H9 (cell line): ENCODE measurements at regions not wholly inside any gene's neighbourhood (a gene's known extent, or its start where the extent isn't known, plus 50 kb on each side); places are given as distances from the start of the nearest gene placed in this dataset.

ENCODE experiments used
- DNase-seq: peaks from one replicate; pipeline ENCODE4 v3.0.0-alpha.2; 2017
- H2AFZ ChIP-seq: one replicate; pipeline ENCODE4 v1.6.1; 2013; ENCODE audit warnings: mild to moderate bottlenecking, low read length, control low read depth, moderate library complexity
- H2AK5ac ChIP-seq: 2 replicates; pipeline ENCODE4 v1.6.1; 2013; ENCODE audit warnings: low read length, control low read depth, mixed read lengths; ENCODE audit not compliant: insufficient read length
- H2BK120ac ChIP-seq: one replicate; pipeline ENCODE4 v1.6.1; 2013; ENCODE audit warnings: low read depth, mild to moderate bottlenecking, low read length, control low read depth, inconsistent platforms; ENCODE audit not compliant: poor library complexity, severe bottlenecking
- H2BK12ac ChIP-seq: 2 replicates; pipeline ENCODE4 v1.6.1; 2013; ENCODE audit warnings: low read length, control low read depth, mixed read lengths, low read depth; ENCODE audit not compliant: insufficient read length
- H2BK15ac ChIP-seq: 2 replicates; pipeline ENCODE4 v1.6.1; 2013; ENCODE audit warnings: low read depth, low read length, control low read depth
- H2BK20ac ChIP-seq: one replicate; pipeline ENCODE4 v1.6.1; 2013; ENCODE audit warnings: low read depth, mild to moderate bottlenecking, low read length, control low read depth, inconsistent platforms; ENCODE audit not compliant: poor library complexity, severe bottlenecking
- H2BK5ac ChIP-seq: 2 replicates; pipeline ENCODE4 v1.6.1; 2013; ENCODE audit warnings: low read length, control low read depth, mixed read lengths; ENCODE audit not compliant: insufficient read length
- H3K14ac ChIP-seq: 2 replicates; pipeline ENCODE4 v1.6.1; 2013; ENCODE audit warnings: low read length, control low read depth; ENCODE audit not compliant: insufficient read depth
- H3K18ac ChIP-seq: 2 replicates; pipeline ENCODE4 v1.6.1; 2013; ENCODE audit warnings: low read depth, mild to moderate bottlenecking, mixed read lengths, low read length, control low read depth; ENCODE audit not compliant: insufficient read length
- H3K23ac ChIP-seq: 2 replicates; pipeline ENCODE4 v1.6.1; 2013; ENCODE audit warnings: low read length, control low read depth, mixed read lengths, low read depth; ENCODE audit not compliant: insufficient read length
- H3K23me2 ChIP-seq: 2 replicates; pipeline ENCODE4 v1.6.1; 2013; ENCODE audit warnings: low read depth, mild to moderate bottlenecking, mixed read lengths, low read length, control low read depth; ENCODE audit not compliant: insufficient read length, poor library complexity, severe bottlenecking
- H3K27ac ChIP-seq: 2 replicates; pipeline ENCODE4 v1.5.1; 2013; ENCODE audit warnings: low read length, control low read depth, mixed read lengths, low read depth; ENCODE audit not compliant: insufficient read length
- H3K27me3 ChIP-seq: 2 replicates; pipeline ENCODE4 v1.6.1; 2013; ENCODE audit warnings: low read length, control low read depth, inconsistent platforms; ENCODE audit not compliant: insufficient read depth
- H3K4ac ChIP-seq: 2 replicates; pipeline ENCODE4 v1.6.1; 2013; ENCODE audit warnings: low read depth, mild to moderate bottlenecking, control low read depth, inconsistent platforms, low read length, moderate library complexity
- H3K4me1 ChIP-seq: 2 replicates; pipeline ENCODE4 v1.6.1; 2013; ENCODE audit warnings: low read length, control low read depth, inconsistent platforms; ENCODE audit not compliant: insufficient read depth
- H3K4me2 ChIP-seq: 2 replicates; pipeline ENCODE4 v1.6.1; 2013; ENCODE audit warnings: low read length, control low read depth, mixed read lengths; ENCODE audit not compliant: insufficient read length, insufficient read depth
- H3K56ac ChIP-seq: 2 replicates; pipeline ENCODE4 v1.6.1; 2013; ENCODE audit warnings: low read depth, mild to moderate bottlenecking, mixed read lengths, low read length, control low read depth; ENCODE audit not compliant: insufficient read length
- H3K79me1 ChIP-seq: 2 replicates; pipeline ENCODE4 v1.6.1; 2013; ENCODE audit warnings: low read depth, mild to moderate bottlenecking, moderate library complexity, low read length, control low read depth, inconsistent platforms; ENCODE audit not compliant: insufficient read depth, poor library complexity, severe bottlenecking
- H3K79me2 ChIP-seq: 2 replicates; pipeline ENCODE4 v1.6.1; 2013; ENCODE audit warnings: low read length, control low read depth, inconsistent platforms; ENCODE audit not compliant: insufficient read depth
- H3K9ac ChIP-seq: 2 replicates; pipeline ENCODE4 v1.6.1; 2013; ENCODE audit warnings: low read length, control low read depth, mixed read lengths; ENCODE audit not compliant: insufficient read length; ENCODE audit errors: extremely low read depth
- H3K9me3 ChIP-seq: one replicate; pipeline ENCODE4 v1.6.1; 2013; ENCODE audit warnings: low read depth, low read length, inconsistent platforms; ENCODE audit not compliant: control insufficient read depth
- H3T11ph ChIP-seq: one replicate; pipeline ENCODE4 v1.6.1; 2013; ENCODE audit warnings: mild to moderate bottlenecking, low read length, control low read depth, inconsistent platforms
- H4K20me1 ChIP-seq: one replicate; pipeline ENCODE4 v1.6.1; 2013; ENCODE audit not compliant: control insufficient read depth, insufficient read length, insufficient read depth
- H4K5ac ChIP-seq: 2 replicates; pipeline ENCODE4 v1.6.1; 2013; ENCODE audit warnings: low read depth, mild to moderate bottlenecking, mixed read lengths, low read length, control low read depth; ENCODE audit not compliant: insufficient read length
- H4K8ac ChIP-seq: replicated peaks from 2 replicates; pipeline ENCODE4 v1.6.1; 2013; ENCODE audit warnings: low read length, control low read depth, mixed read lengths, low read depth; ENCODE audit not compliant: insufficient read length
- H4K91ac ChIP-seq: 2 replicates; pipeline ENCODE4 v1.6.1; 2013; ENCODE audit warnings: low read depth, mild to moderate bottlenecking, moderate library complexity, mixed read lengths, low read length, control low read depth; ENCODE audit not compliant: insufficient read length
- H3K27ac Mint-ChIP-seq, 3 experiments: 2 replicates in 2 of 3; 3 replicates in 1 of 3; pipeline ENCODE4 v1.8.0; 2020 to 2021; ENCODE audit warnings: mixed read lengths in 3 of 3, mild to moderate bottlenecking in 1 of 3, moderate library complexity in 1 of 3
- H3K27me3 Mint-ChIP-seq: 2 replicates; pipeline ENCODE4 v1.8.0; 2021; ENCODE audit warnings: low read depth, mild to moderate bottlenecking, moderate library complexity, mixed read lengths
- H3K36me3 Mint-ChIP-seq, 3 experiments: 2 replicates in 2 of 3; 3 replicates in 1 of 3; pipeline ENCODE4 v1.8.0; 2020 to 2021; ENCODE audit warnings: low read depth in 3 of 3, mixed read lengths in 3 of 3; ENCODE audit not compliant: insufficient read depth in 1 of 3
- H3K4me1 Mint-ChIP-seq, 2 experiments: 2 replicates each; pipeline ENCODE4 v1.8.0; 2020; ENCODE audit warnings: mixed read lengths in 2 of 2
- H3K4me3 Mint-ChIP-seq, 2 experiments: 2 replicates in 1 of 2; 3 replicates in 1 of 2; pipeline ENCODE4 v1.8.0; 2020 to 2021; ENCODE audit warnings: mild to moderate bottlenecking in 2 of 2, mixed read lengths in 2 of 2, moderate library complexity in 1 of 2
- H3K9me3 Mint-ChIP-seq, 2 experiments: 2 replicates in 1 of 2; 3 replicates in 1 of 2; pipeline ENCODE4 v1.8.0; 2020; ENCODE audit warnings: mild to moderate bottlenecking in 2 of 2, mixed read lengths in 2 of 2, moderate library complexity in 1 of 2
- CTCF ChIP-seq: fragments of 200-600 bp; sonication (generic); conservative IDR thresholded peaks from 3 replicates; pipeline ENCODE4 v1.8.0; 2021; ENCODE audit warnings: antibody characterized with exemption, mild to moderate bottlenecking
- WGBS: extraction: QIAGEN DNeasy Blood & Tissue Kit; methylation state at CpG from one replicate; pipeline ENCODE4 v1.1.7; 2013; ENCODE audit warnings: missing lambda C conversion rate, low lambda C conversion rate, mixed read lengths; ENCODE audit not compliant: insufficient read length; ENCODE audit errors: extremely low coverage; 5-methylcytosine and 5-hydroxymethylcytosine counted together

- no peak overlapping the region for H4K8ac ChIP-seq
- no peak for DNase-seq
- H3K23ac ChIP-seq, result no peak overlapping the region
- Mint-ChIP-seq H3K4me1 (no peaks in the 10 kb centered on the region), H3K27me3 (no peaks in the 10 kb centered on the region), H3K27ac (no peak overlapping the region), H3K4me3 (no peak overlapping the region), H3K9me3 (no peaks in the 10 kb centered on the region; a peak in 1 of 5 replicates), H3K36me3 (no peaks in the 10 kb centered on the region)
- H4K20me1 ChIP-seq, result no peaks in the 10 kb centered on the region
- H2BK20ac ChIP-seq, result no peak overlapping the region
- H3K4me1 ChIP-seq, result no peaks in the 10 kb centered on the region
- no peaks in the 10 kb centered on the region for H3K79me2 ChIP-seq
- no peak overlapping the region for H3K9ac ChIP-seq
- no peak overlapping the region for H3K4ac ChIP-seq
- no peak overlapping the region for H3K14ac ChIP-seq
- WGBS, result no CpG with 5 or more reads among the region's 1 CpG
- no peak overlapping the region for H4K91ac ChIP-seq
- H3K27ac ChIP-seq, result no peak overlapping the region
- no peak overlapping the region for H2AFZ ChIP-seq
- H3K9me3 ChIP-seq, result no peaks in the 10 kb centered on the region
- no peak overlapping the region for H2AK5ac ChIP-seq
- no peaks in the 10 kb centered on the region for H3K79me1 ChIP-seq
- no peak overlapping the region for H2BK120ac ChIP-seq
- H3K27me3 ChIP-seq, result no peaks in the 10 kb centered on the region
- H2BK5ac ChIP-seq, result no peak overlapping the region
- no peak overlapping the region for H3K56ac ChIP-seq
- no peak overlapping the region for H3K18ac ChIP-seq
- H2BK15ac ChIP-seq, result no peak overlapping the region
- no peak overlapping the region for H3T11ph ChIP-seq
- no peak overlapping the region for H2BK12ac ChIP-seq
- H3K4me2 ChIP-seq, result no peak overlapping the region
- TF ChIP-seq CTCF, result no peak
- H4K5ac ChIP-seq, result no peak overlapping the region
- H3K23me2 ChIP-seq, result no peaks in the 10 kb centered on the region
These were observed 995.7 kb downstream of the LRFN5 start for GRCh38 chr14:42602336-42602845.
